ENCODE measurements at regions not wholly inside any gene's neighbourhood (a gene's known extent, or its start where the extent isn't known, plus 50 kb on each side); places are given as distances from the start of the nearest gene placed in this dataset.
A peak's percentile ranks its signal among the peaks of the same experiment; 100 is the strongest.

GRCh38 chr18:10020171-10020570 lies 106.4 kb downstream of the VAPA start:
- H3K9me3 ChIP-seq (ENCODE audit: control insufficient read depth, low read length): no peaks in the 10 kb centered on the region
- H3K27ac ChIP-seq (ENCODE audit: low read length): no peak overlapping the region
- DNase-seq (no peak), ATAC-seq (no peak)
- no peaks in the 10 kb centered on the region for H3K27me3 ChIP-seq (ENCODE audit: control insufficient read depth, insufficient read depth)
- intact Hi-C loops (cut with DNase I): no loop called here
- no peak overlapping the region for H3K4me3 ChIP-seq (ENCODE audit: low read length)
- WGBS: 59% methylated on average over 6 of the region's 6 CpGs
- H3K4me1 ChIP-seq (ENCODE audit: control insufficient read depth, insufficient read depth, low read length): no peaks in the 10 kb centered on the region

- no peak overlapping the region for H3K27ac ChIP-seq (ENCODE audit: low read length)
- H3K4me3 ChIP-seq (ENCODE audit: low read length): no peak overlapping the region
- 89% methylated on average over 4 of the region's 4 CpGs for WGBS
- no peak for ATAC-seq
- no peak for DNase-seq
- H3K9me3 ChIP-seq (ENCODE audit: control insufficient read depth, low read length): no peaks in the 10 kb centered on the region
- intact Hi-C loops (cut with DNase I): no loop called here
- no peaks in the 10 kb centered on the region for H3K4me1 ChIP-seq (ENCODE audit: control insufficient read depth, insufficient read depth, low read length)
- no peaks in the 10 kb centered on the region for H3K27me3 ChIP-seq (ENCODE audit: control insufficient read depth, insufficient read depth)
Observed at GRCh38 chr18:10022365-10022764, 108.5 kb downstream of the VAPA start.

GRCh38 chr18:10023853-10024570 lies 110.2 kb downstream of the VAPA start:
- no peaks in the 10 kb centered on the region for H3K27me3 ChIP-seq (ENCODE audit: control insufficient read depth, insufficient read depth)
- ATAC-seq (no peak), DNase-seq (no peak)
- H3K9me3 ChIP-seq (ENCODE audit: control insufficient read depth, low read length): no peaks in the 10 kb centered on the region
- no peak overlapping the region for H3K27ac ChIP-seq (ENCODE audit: low read length)
- H3K4me1 ChIP-seq (ENCODE audit: control insufficient read depth, insufficient read depth, low read length): no peaks in the 10 kb centered on the region
- H3K4me3 ChIP-seq (ENCODE audit: low read length): no peak overlapping the region
- WGBS: 84% methylated on average over 10 of the region's 10 CpGs
- intact Hi-C loops (cut with DNase I): no loop called here

GRCh38 chr18:10025711-10026670 lies 112.2 kb downstream of the VAPA start:
- intact Hi-C loops (cut with DNase I): no loop called here
- ATAC-seq (peak; percentile 86 to 91), DNase-seq (peak; percentile 66 to 89 (median 81))
- no peaks in the 10 kb centered on the region for H3K4me1 ChIP-seq (ENCODE audit: control insufficient read depth, insufficient read depth, low read length)
- no peak overlapping the region for H3K4me3 ChIP-seq (ENCODE audit: low read length)
- H3K27me3 ChIP-seq (ENCODE audit: control insufficient read depth, insufficient read depth): no peaks in the 10 kb centered on the region
- H3K9me3 ChIP-seq (ENCODE audit: control insufficient read depth, low read length): no peaks in the 10 kb centered on the region
- no peak overlapping the region for H3K27ac ChIP-seq (ENCODE audit: low read length)
- WGBS: 71% methylated on average over 15 of the region's 15 CpGs

GRCh38 chr18:10027031-10027430 lies 113.2 kb downstream of the VAPA start:
- 94% methylated on average over 4 of the region's 4 CpGs for WGBS
- no peak for DNase-seq
- H3K27me3 ChIP-seq (ENCODE audit: control insufficient read depth, insufficient read depth): no peaks in the 10 kb centered on the region
- H3K27ac ChIP-seq (ENCODE audit: low read length): no peak overlapping the region
- H3K9me3 ChIP-seq (ENCODE audit: control insufficient read depth, low read length): no peaks in the 10 kb centered on the region
- no peaks in the 10 kb centered on the region for H3K4me1 ChIP-seq (ENCODE audit: control insufficient read depth, insufficient read depth, low read length)
- H3K4me3 ChIP-seq (ENCODE audit: low read length): no peak overlapping the region
- ATAC-seq: no peak
- intact Hi-C loops (cut with DNase I): no loop called here

- no peaks in the 10 kb centered on the region for H3K9me3 ChIP-seq (ENCODE audit: control insufficient read depth, low read length)
- H3K27me3 ChIP-seq (ENCODE audit: control insufficient read depth, insufficient read depth): no peaks in the 10 kb centered on the region
- ATAC-seq (no peak), DNase-seq (no peak)
- WGBS: 96% methylated on average over 3 of the region's 3 CpGs
- no peak overlapping the region for H3K27ac ChIP-seq (ENCODE audit: low read length)
- no peak overlapping the region for H3K4me3 ChIP-seq (ENCODE audit: low read length)
- no peaks in the 10 kb centered on the region for H3K4me1 ChIP-seq (ENCODE audit: control insufficient read depth, insufficient read depth, low read length)
- intact Hi-C loops (cut with DNase I): no loop called here
Observed at GRCh38 chr18:10027461-10027860, 113.6 kb downstream of the VAPA start.

GRCh38 chr18:10029711-10030110 lies 115.9 kb downstream of the VAPA start:
- DNase-seq (peak; percentile 59 to 85 (median 75)), ATAC-seq (peak; percentile 9 to 31)
- Histone ChIP-seq H3K4me3 (ENCODE audit: low read length) (no peak overlapping the region), H3K9me3 (ENCODE audit: control insufficient read depth, low read length) (no peaks in the 10 kb centered on the region), H3K27ac (ENCODE audit: low read length) (no peak overlapping the region), H3K27me3 (ENCODE audit: control insufficient read depth, insufficient read depth) (no peaks in the 10 kb centered on the region), H3K4me1 (ENCODE audit: control insufficient read depth, insufficient read depth, low read length) (no peaks in the 10 kb centered on the region)
- 59% methylated on average over 10 of the region's 10 CpGs for WGBS
- intact Hi-C loops (cut with DNase I): no loop called here

- ATAC-seq (no peak), DNase-seq (no peak)
- H3K9me3 ChIP-seq (ENCODE audit: control insufficient read depth, low read length): no peaks in the 10 kb centered on the region
- WGBS: 88% methylated on average over 25 of the region's 25 CpGs
- H3K4me3 ChIP-seq (ENCODE audit: low read length): no peak overlapping the region
- intact Hi-C loops (cut with DNase I): no loop called here
- H3K27me3 ChIP-seq (ENCODE audit: control insufficient read depth, insufficient read depth): no peaks in the 10 kb centered on the region
- no peaks in the 10 kb centered on the region for H3K4me1 ChIP-seq (ENCODE audit: control insufficient read depth, insufficient read depth, low read length)
- H3K27ac ChIP-seq (ENCODE audit: low read length): no peak overlapping the region
Observed at GRCh38 chr18:10030816-10031541, 117.2 kb downstream of the VAPA start.

GRCh38 chr18:10032331-10033015 lies 118.7 kb downstream of the VAPA start:
- DNase-seq (peak in 2 of 3 donors; percentile 73 to 77), ATAC-seq (peak; percentile 65 to 77)
- Histone ChIP-seq H3K4me3 (ENCODE audit: low read length) (no peak overlapping the region), H3K27me3 (ENCODE audit: control insufficient read depth, insufficient read depth) (no peaks in the 10 kb centered on the region), H3K4me1 (ENCODE audit: control insufficient read depth, insufficient read depth, low read length) (no peaks in the 10 kb centered on the region), H3K27ac (ENCODE audit: low read length) (no peak overlapping the region), H3K9me3 (ENCODE audit: control insufficient read depth, low read length) (no peaks in the 10 kb centered on the region)
- intact Hi-C loops (cut with DNase I): no loop called here
- WGBS: 18% methylated on average over 46 of the region's 46 CpGs

- DNase-seq (no peak), ATAC-seq (peak in 1 of 2 donors; percentile 17)
- H3K27ac ChIP-seq (ENCODE audit: low read length): no peak overlapping the region
- no peaks in the 10 kb centered on the region for H3K27me3 ChIP-seq (ENCODE audit: control insufficient read depth, insufficient read depth)
- no peaks in the 10 kb centered on the region for H3K9me3 ChIP-seq (ENCODE audit: control insufficient read depth, low read length)
- 60% methylated on average over 9 of the region's 9 CpGs for WGBS
- no peaks in the 10 kb centered on the region for H3K4me1 ChIP-seq (ENCODE audit: control insufficient read depth, insufficient read depth, low read length)
- H3K4me3 ChIP-seq (ENCODE audit: low read length): no peak overlapping the region
- intact Hi-C loops (cut with DNase I): no loop called here
Observed at GRCh38 chr18:10033016-10033399, 119.2 kb downstream of the VAPA start.

Measured in right cardiac atrium (tissue), 5 donors.